Neural cell (in vitro differentiated cells): ENCODE measurements at regions not wholly inside any gene's neighbourhood (a gene's known extent, or its start where the extent isn't known, plus 50 kb on each side); places are given as distances from the start of the nearest gene placed in this dataset.
"Not testable (repeated sequence)": the region's sequence is repeated elsewhere in the genome, so short reads cannot be mapped to it uniquely, and the experiment has no call there.

ENCODE experiments used
- EZH2 ChIP-seq: fragments of 200-600, 300-800 bp; shearing (Covaris generic), sonication (generic); IDR thresholded peaks from 2 replicates; pipeline ENCODE4 v1.6.1; 2014; ENCODE audit warnings: antibody characterized with exemption, low read length, borderline replicate concordance, mild to moderate bottlenecking; ENCODE audit not compliant: insufficient read depth, poor library complexity, severe bottlenecking
- MXI1 ChIP-seq: fragments of 450-650 bp; conservative IDR thresholded peaks from 2 replicates; pipeline ENCODE4 v1.6.1; 2014; ENCODE audit warnings: antibody characterized with exemption, mild to moderate bottlenecking; ENCODE audit not compliant: poor library complexity, severe bottlenecking
- POLR2AphosphoS5 ChIP-seq: IDR thresholded peaks from 2 replicates; pipeline ENCODE4 v1.6.1; 2012
- TAF1 ChIP-seq: IDR thresholded peaks from 2 replicates; pipeline ENCODE4 v1.6.1; 2012; ENCODE audit warnings: low read depth
- TF ChIP-seq, protein P1 (sequence below): fragments of 450-650 bp; IDR thresholded peaks from 2 replicates; pipeline ENCODE4 v1.5.1; 2014; ENCODE audit warnings: antibody characterized with exemption, mild to moderate bottlenecking, moderate library complexity; ENCODE audit not compliant: poor library complexity, severe bottlenecking
- TF ChIP-seq, protein P2 (sequence below): IDR thresholded peaks from 2 replicates; pipeline ENCODE4 v1.6.1; 2012; ENCODE audit warnings: borderline replicate concordance

DNA sequence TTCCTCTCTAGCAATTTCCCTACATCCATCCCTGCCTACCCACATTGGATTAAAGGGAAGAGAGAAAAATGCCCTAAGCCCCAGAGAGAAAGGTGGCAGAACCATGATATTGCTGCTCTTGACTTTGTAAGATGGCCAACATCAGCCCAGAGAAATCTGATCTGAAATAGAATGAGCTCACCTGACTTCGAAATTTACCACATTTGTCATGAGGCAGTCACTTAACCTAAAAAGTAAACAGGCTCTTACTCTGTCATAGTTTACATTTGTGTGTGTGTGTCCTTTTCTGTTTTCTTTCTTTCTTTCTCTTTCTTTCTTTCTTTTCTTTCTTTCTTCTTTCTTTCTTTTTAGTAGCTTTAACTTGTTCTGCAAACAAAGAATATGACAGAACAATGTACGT, 255.0 kb upstream of the PLGLB1 start:
- TF ChIP-seq POLR2AphosphoS5, EZH2, MXI1, TAF1: not testable (repeated sequence)
- TF ChIP-seq, protein P1, sequence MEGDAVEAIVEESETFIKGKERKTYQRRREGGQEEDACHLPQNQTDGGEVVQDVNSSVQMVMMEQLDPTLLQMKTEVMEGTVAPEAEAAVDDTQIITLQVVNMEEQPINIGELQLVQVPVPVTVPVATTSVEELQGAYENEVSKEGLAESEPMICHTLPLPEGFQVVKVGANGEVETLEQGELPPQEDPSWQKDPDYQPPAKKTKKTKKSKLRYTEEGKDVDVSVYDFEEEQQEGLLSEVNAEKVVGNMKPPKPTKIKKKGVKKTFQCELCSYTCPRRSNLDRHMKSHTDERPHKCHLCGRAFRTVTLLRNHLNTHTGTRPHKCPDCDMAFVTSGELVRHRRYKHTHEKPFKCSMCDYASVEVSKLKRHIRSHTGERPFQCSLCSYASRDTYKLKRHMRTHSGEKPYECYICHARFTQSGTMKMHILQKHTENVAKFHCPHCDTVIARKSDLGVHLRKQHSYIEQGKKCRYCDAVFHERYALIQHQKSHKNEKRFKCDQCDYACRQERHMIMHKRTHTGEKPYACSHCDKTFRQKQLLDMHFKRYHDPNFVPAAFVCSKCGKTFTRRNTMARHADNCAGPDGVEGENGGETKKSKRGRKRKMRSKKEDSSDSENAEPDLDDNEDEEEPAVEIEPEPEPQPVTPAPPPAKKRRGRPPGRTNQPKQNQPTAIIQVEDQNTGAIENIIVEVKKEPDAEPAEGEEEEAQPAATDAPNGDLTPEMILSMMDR: not testable (repeated sequence)
- TF ChIP-seq, protein P2, sequence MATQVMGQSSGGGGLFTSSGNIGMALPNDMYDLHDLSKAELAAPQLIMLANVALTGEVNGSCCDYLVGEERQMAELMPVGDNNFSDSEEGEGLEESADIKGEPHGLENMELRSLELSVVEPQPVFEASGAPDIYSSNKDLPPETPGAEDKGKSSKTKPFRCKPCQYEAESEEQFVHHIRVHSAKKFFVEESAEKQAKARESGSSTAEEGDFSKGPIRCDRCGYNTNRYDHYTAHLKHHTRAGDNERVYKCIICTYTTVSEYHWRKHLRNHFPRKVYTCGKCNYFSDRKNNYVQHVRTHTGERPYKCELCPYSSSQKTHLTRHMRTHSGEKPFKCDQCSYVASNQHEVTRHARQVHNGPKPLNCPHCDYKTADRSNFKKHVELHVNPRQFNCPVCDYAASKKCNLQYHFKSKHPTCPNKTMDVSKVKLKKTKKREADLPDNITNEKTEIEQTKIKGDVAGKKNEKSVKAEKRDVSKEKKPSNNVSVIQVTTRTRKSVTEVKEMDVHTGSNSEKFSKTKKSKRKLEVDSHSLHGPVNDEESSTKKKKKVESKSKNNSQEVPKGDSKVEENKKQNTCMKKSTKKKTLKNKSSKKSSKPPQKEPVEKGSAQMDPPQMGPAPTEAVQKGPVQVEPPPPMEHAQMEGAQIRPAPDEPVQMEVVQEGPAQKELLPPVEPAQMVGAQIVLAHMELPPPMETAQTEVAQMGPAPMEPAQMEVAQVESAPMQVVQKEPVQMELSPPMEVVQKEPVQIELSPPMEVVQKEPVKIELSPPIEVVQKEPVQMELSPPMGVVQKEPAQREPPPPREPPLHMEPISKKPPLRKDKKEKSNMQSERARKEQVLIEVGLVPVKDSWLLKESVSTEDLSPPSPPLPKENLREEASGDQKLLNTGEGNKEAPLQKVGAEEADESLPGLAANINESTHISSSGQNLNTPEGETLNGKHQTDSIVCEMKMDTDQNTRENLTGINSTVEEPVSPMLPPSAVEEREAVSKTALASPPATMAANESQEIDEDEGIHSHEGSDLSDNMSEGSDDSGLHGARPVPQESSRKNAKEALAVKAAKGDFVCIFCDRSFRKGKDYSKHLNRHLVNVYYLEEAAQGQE: not testable (repeated sequence)
